ENCODE measurements at regions not wholly inside any gene's neighbourhood (a gene's known extent, or its start where the extent isn't known, plus 50 kb on each side); places are given as distances from the start of the nearest gene placed in this dataset.

DNA sequence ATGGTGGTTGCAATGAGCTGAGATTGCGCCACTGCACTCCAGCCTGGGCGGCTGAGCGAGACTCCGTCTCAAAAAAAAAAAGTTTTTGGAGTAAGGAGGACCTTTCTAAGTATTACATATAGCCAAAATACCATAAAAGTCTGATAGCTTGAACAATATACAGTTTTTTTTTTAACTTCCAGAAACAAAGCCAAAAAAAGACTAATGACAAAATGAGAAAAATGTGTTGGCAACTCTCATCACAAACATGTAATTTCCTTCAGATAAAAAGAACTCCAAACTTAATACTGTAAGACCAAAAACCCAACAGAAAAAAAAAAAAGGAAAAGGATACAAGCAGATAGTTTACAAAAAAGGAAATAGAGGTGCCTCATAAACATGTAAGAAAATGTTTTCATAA is 68.2 kb upstream of the MED4 start:
- TF ChIP-seq, protein P1, sequence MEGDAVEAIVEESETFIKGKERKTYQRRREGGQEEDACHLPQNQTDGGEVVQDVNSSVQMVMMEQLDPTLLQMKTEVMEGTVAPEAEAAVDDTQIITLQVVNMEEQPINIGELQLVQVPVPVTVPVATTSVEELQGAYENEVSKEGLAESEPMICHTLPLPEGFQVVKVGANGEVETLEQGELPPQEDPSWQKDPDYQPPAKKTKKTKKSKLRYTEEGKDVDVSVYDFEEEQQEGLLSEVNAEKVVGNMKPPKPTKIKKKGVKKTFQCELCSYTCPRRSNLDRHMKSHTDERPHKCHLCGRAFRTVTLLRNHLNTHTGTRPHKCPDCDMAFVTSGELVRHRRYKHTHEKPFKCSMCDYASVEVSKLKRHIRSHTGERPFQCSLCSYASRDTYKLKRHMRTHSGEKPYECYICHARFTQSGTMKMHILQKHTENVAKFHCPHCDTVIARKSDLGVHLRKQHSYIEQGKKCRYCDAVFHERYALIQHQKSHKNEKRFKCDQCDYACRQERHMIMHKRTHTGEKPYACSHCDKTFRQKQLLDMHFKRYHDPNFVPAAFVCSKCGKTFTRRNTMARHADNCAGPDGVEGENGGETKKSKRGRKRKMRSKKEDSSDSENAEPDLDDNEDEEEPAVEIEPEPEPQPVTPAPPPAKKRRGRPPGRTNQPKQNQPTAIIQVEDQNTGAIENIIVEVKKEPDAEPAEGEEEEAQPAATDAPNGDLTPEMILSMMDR (conservative IDR thresholded peaks at IDR 0.05; ENCODE audit: control insufficient read depth, insufficient read depth, low read depth, low read length) = no peak
- DNase-seq (ENCODE audit: low read depth) = no peak
- no peak overlapping the region for H3K4me3 ChIP-seq (ENCODE audit: control insufficient read depth, low read depth, low read length)

DNA sequence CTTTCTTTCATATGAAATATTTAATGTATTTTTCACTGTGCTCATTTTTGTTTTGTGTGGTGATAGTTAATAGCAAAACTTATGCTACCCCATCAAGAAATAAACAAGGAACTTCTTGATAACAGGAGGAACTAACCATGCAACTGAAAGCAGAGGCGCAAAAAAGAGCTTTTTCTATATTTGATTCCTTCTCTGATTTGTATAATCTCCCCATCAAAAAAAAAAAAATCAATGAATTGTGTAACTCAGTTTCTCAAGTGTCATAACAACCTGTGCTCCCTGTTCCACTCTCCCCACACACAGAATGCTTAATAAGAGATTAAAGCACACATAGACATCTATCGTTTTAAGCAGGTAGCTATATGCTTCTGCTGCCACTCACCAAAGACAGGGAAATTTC is 67.3 kb upstream of the MED4 start:
- TF ChIP-seq, protein P1 (conservative IDR thresholded peaks at IDR 0.05; ENCODE audit: control insufficient read depth, insufficient read depth, low read depth, low read length) = no peak
- DNase-seq (ENCODE audit: low read depth) = no peak
- H3K4me3 ChIP-seq (ENCODE audit: control insufficient read depth, low read depth, low read length) = no peak overlapping the region

DNA sequence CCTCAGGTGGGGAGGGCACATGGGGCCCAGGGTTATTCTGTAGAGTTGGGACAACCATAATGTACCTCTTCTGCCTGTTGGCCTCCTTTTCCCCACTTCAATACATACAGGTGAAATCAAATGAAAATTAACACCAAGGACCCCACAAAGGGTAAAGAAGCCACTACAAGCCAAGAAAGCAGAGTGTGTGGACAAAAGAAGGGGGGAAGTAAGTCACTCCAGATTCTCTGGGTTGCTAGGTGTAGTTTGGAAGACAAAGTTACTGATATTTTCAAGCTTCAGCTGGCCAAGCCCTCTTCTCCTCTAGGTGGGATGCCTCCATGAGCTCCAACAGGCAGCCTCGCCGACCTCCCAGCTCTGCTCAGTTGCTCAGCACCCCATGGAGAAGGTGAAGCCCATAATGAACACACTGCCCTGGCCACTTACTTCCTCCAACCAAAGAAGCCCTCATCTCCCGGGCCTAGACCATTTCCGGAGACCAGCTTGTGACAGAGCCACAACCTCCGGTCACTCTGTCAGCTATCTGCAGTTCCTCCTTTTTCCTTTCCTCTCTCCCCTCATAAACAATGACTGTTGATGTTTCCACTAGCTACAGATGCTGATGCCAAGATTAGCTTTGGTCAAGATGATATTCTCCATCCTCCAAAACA is 66.8 kb upstream of the MED4 start:
- TF ChIP-seq, protein P1 (conservative IDR thresholded peaks at IDR 0.05; ENCODE audit: control insufficient read depth, insufficient read depth, low read depth, low read length) = no peak
- no peak for DNase-seq (ENCODE audit: low read depth)
- no peak overlapping the region for H3K4me3 ChIP-seq (ENCODE audit: control insufficient read depth, low read depth, low read length)

- peak; percentile 75 for DNase-seq (ENCODE audit: low read depth)
- H3K4me3 ChIP-seq (ENCODE audit: control insufficient read depth, low read depth, low read length) = no peak overlapping the region
- TF ChIP-seq, protein P1 (conservative IDR thresholded peaks at IDR 0.05; ENCODE audit: control insufficient read depth, insufficient read depth, low read depth, low read length) = no peak
These were observed 65.8 kb upstream of the MED4 start for GRCh38 chr13:48160606-48161278.

- DNase-seq (ENCODE audit: low read depth) = peak; percentile 37
- no peak overlapping the region for H3K4me3 ChIP-seq (ENCODE audit: control insufficient read depth, low read depth, low read length)
- TF ChIP-seq, protein P1 (conservative IDR thresholded peaks at IDR 0.05; ENCODE audit: control insufficient read depth, insufficient read depth, low read depth, low read length) = no peak
These were observed 64.9 kb upstream of the MED4 start for GRCh38 chr13:48159826-48160225.

GRCh38 chr13:48159401-48159800 is 64.5 kb upstream of the MED4 start:
- no peak overlapping the region for H3K4me3 ChIP-seq (ENCODE audit: control insufficient read depth, low read depth, low read length)
- DNase-seq (ENCODE audit: low read depth) = peak; percentile 30
- TF ChIP-seq, protein P1 (conservative IDR thresholded peaks at IDR 0.05; ENCODE audit: control insufficient read depth, insufficient read depth, low read depth, low read length) = no peak

Measured in fibroblast of mammary gland (primary cell).